Right renal pelvis (tissue), 4 donors: ENCODE measurements at regions not wholly inside any gene's neighbourhood (a gene's known extent, or its start where the extent isn't known, plus 50 kb on each side); places are given as distances from the start of the nearest gene placed in this dataset.

Source experiments
- DNase-seq, 4 donors: peaks; one replicate each; pipeline ENCODE4 v3.0.0-alpha.2; 2013; ENCODE audit warnings: low read depth in 4 of 4, low spot score in 3 of 4, missing footprints in 1 of 4

DNA sequence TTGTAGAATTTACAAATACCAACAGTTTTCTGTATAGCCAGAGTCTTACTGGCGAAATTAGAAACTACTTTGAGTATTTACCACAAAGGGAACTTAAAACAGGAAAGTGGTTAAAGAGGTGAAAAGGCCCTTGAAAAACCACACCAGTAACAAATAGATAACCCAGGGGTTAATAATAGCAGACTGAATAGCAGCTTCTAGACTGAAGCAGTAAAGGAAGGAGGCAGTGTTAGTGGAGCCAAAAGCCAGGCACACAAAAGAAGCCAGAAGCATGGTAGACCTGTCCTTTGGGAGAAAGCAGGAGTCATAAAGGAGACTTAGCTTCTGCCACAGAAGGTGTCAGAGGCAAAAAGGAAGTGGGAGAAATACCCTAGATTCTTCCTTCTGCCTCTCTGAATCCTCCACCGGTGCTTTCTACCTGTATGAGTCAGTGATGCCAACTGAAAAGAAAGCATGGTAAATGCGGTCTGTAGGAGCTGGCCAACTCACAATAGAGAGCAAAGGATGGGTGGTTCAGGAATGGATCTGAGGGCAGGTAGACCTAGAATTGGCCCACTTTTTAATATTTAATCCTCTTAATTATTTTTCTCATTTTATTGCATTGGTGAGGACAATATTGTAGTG lies 97.3 kb downstream of the ARL6IP6 start:
- DNase-seq, result no peak

DNA sequence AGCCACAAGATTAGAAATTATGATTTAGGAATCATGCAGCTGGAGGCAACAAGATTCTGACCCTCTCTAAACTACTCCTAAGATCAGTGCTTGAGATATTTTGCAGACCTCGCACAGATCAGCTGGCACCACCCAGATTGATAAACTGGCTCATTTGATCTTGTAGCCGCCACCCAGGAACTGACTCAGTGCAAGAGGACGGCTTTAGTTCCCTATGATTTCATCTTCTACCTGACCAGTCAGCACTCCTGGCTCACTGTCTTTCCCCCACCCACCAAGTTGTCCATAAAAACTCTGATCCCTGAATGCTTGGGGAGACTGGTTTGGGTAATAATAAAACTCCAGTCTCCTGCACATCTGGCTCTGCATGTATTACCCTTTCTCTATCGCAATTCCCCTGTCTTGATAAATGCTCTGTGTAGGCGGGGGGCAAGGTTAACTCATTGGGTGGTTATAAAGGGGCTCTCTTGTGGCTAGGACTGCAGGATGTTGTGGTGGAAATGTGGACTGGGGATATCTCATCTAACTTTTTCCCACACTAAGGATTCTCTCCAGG lies 96.1 kb downstream of the ARL6IP6 start:
- no peak for DNase-seq

DNA sequence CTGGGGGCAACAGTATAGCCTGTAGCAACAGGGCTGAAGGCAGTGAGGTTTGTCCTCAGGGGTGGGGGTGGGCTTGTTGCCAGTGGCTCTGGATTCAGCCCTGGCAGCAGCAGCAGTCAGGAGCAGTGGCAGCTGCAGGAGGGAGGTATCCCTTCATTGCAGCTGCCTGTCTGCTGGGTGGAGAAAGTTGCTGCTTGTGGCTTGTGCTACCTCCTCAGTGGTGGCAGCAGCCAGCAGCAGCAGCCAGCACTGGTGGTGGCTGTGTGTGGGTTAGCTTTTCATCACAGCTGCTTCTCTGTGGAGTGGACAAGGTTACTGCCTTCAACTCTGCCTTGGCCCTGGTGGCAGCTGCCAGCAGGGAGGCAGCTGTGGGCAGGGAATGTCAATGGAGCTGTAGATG lies 94.9 kb downstream of the ARL6IP6 start:
- no peak for DNase-seq
